OCI-LY3 (cell line): ENCODE measurements at regions not wholly inside any gene's neighbourhood (a gene's known extent, or its start where the extent isn't known, plus 50 kb on each side); places are given as distances from the start of the nearest gene placed in this dataset.

Experiments
- H2AFZ ChIP-seq: fragments of 200-600, 300-600 bp; shearing (Covaris generic); 2 replicates; pipeline ENCODE4 v1.6.0; 2014; ENCODE audit warnings: antibody characterized with exemption, low read depth, low read length
- H3K27ac ChIP-seq: fragments of 200-600, 300-600 bp; sonication (generic); 2 replicates; pipeline ENCODE4 v1.5.1; 2014; ENCODE audit warnings: mild to moderate bottlenecking, low read length, moderate library complexity, mixed read lengths
- H3K27me3 ChIP-seq: fragments of 200-600, 300-600 bp; sonication (generic); 2 replicates; pipeline ENCODE4 v1.6.1; 2014; ENCODE audit warnings: low read depth, low read length, mixed read lengths
- H3K36me3 ChIP-seq: fragments of 200-600, 300-600 bp; sonication (generic); replicated peaks from 2 replicates; pipeline ENCODE3; 2014; ENCODE audit warnings: low read depth, low read length, mixed read lengths
- H3K4me1 ChIP-seq: fragments of 300-600, 200-600 bp; sonication (generic); 2 replicates; pipeline ENCODE4 v1.6.1; 2014; ENCODE audit warnings: low read length, mixed read lengths
- H3K4me2 ChIP-seq: fragments of 200-600, 300-600 bp; sonication (generic); 2 replicates; pipeline ENCODE4 v1.6.1; 2014; ENCODE audit warnings: low read length, mixed read lengths
- H3K4me3 ChIP-seq: fragments of 300-600, 200-600 bp; sonication (generic); 2 replicates; pipeline ENCODE4 v1.5.1; 2014; ENCODE audit warnings: antibody characterized with exemption, mild to moderate bottlenecking, low read length, moderate library complexity
- H3K79me2 ChIP-seq: fragments of 300-600, 200-600 bp; shearing (Covaris generic); 2 replicates; pipeline ENCODE4 v1.6.1; 2014; ENCODE audit warnings: mild to moderate bottlenecking, low read length, mixed read lengths
- H3K9ac ChIP-seq: fragments of 300-600, 200-600 bp; shearing (Covaris generic); 2 replicates; pipeline ENCODE4 v1.6.0; 2014; ENCODE audit warnings: mild to moderate bottlenecking, low read length, moderate library complexity
- H3K9me3 ChIP-seq: fragments of 200-600, 300-600 bp; shearing (Covaris generic); 2 replicates; pipeline ENCODE4 v1.6.1; 2014; ENCODE audit warnings: low read length, mixed read lengths; ENCODE audit not compliant: insufficient read depth
- H4K20me1 ChIP-seq: fragments of 200-600, 300-600 bp; sonication (generic); 2 replicates; pipeline ENCODE4 v1.6.1; 2016; ENCODE audit warnings: low read length, mixed read lengths; ENCODE audit not compliant: insufficient read depth
- CTCF ChIP-seq: fragments of 200-600, 300-600 bp; sonication (generic); IDR thresholded peaks from 2 replicates; pipeline ENCODE4 v1.5.1; 2014; ENCODE audit warnings: antibody characterized with exemption, low read length, low read depth
- EZH2phosphoT487 ChIP-seq: fragments of 200-600 bp; shearing (Covaris generic); IDR thresholded peaks from 2 replicates; pipeline ENCODE4 v1.6.1; 2018; ENCODE audit warnings: antibody characterized with exemption, mixed run types, low read depth

GRCh38 chr3:67884345-67884744, 229.9 kb upstream of the SUCLG2 start:
- no peak overlapping the region for H2AFZ ChIP-seq
- H4K20me1 ChIP-seq = no peaks in the 10 kb centered on the region
- H3K36me3 ChIP-seq = no peaks in the 10 kb centered on the region
- no peaks in the 10 kb centered on the region for H3K4me1 ChIP-seq
- H3K9ac ChIP-seq = no peak overlapping the region
- no peak overlapping the region for H3K4me2 ChIP-seq
- H3K27me3 ChIP-seq = peaks cover 18% of the 10 kb centered on the region
- TF ChIP-seq CTCF (no peak), EZH2phosphoT487 (no peak)
- H3K27ac ChIP-seq = no peak overlapping the region
- no peak overlapping the region for H3K4me3 ChIP-seq
- no peaks in the 10 kb centered on the region for H3K9me3 ChIP-seq
- H3K79me2 ChIP-seq = no peaks in the 10 kb centered on the region

GRCh38 chr3:67883766-67884165, 229.4 kb upstream of the SUCLG2 start:
- H3K9ac ChIP-seq = no peak overlapping the region
- TF ChIP-seq CTCF (no peak), EZH2phosphoT487 (no peak)
- H3K27me3 ChIP-seq = peaks cover 23% of the 10 kb centered on the region
- H3K4me1 ChIP-seq = no peaks in the 10 kb centered on the region
- H3K4me2 ChIP-seq = no peak overlapping the region
- no peak overlapping the region for H3K27ac ChIP-seq
- no peaks in the 10 kb centered on the region for H3K36me3 ChIP-seq
- no peak overlapping the region for H2AFZ ChIP-seq
- H3K4me3 ChIP-seq = no peak overlapping the region
- no peaks in the 10 kb centered on the region for H3K79me2 ChIP-seq
- no peaks in the 10 kb centered on the region for H4K20me1 ChIP-seq
- no peaks in the 10 kb centered on the region for H3K9me3 ChIP-seq

GRCh38 chr3:67882981-67883380, 228.6 kb upstream of the SUCLG2 start:
- no peaks in the 10 kb centered on the region for H3K79me2 ChIP-seq
- H3K36me3 ChIP-seq = no peaks in the 10 kb centered on the region
- no peaks in the 10 kb centered on the region for H3K4me1 ChIP-seq
- peaks cover 24% of the 10 kb centered on the region for H3K27me3 ChIP-seq
- H3K9ac ChIP-seq = no peak overlapping the region
- H3K9me3 ChIP-seq = no peaks in the 10 kb centered on the region
- no peak overlapping the region for H2AFZ ChIP-seq
- H4K20me1 ChIP-seq = no peaks in the 10 kb centered on the region
- no peak overlapping the region for H3K4me3 ChIP-seq
- H3K27ac ChIP-seq = no peak overlapping the region
- no peak overlapping the region for H3K4me2 ChIP-seq
- TF ChIP-seq EZH2phosphoT487 (no peak), CTCF (no peak)

GRCh38 chr3:67876261-67876660, 221.8 kb upstream of the SUCLG2 start:
- Histone ChIP-seq H3K9me3 (no peaks in the 10 kb centered on the region), H4K20me1 (no peaks in the 10 kb centered on the region), H3K9ac (no peak overlapping the region), H3K4me2 (no peak overlapping the region), H2AFZ (no peak overlapping the region), H3K27ac (no peak overlapping the region), H3K27me3 (peaks cover 43% of the 10 kb centered on the region), H3K36me3 (no peaks in the 10 kb centered on the region), H3K4me3 (no peak overlapping the region), H3K4me1 (no peaks in the 10 kb centered on the region), H3K79me2 (no peaks in the 10 kb centered on the region)
- TF ChIP-seq EZH2phosphoT487 = no peak
- no peak for TF ChIP-seq CTCF
